ENCODE measurements at regions not wholly inside any gene's neighbourhood (a gene's known extent, or its start where the extent isn't known, plus 50 kb on each side); places are given as distances from the start of the nearest gene placed in this dataset.

- peak; percentile 78 for TF ChIP-seq CTCF (IDR thresholded peaks at IDR 0.05; ENCODE audit: low read depth, low read length, missing input control)
- TF ChIP-seq REST (IDR thresholded peaks at IDR 0.05): no peak
- TF ChIP-seq FOXA1 (IDR thresholded peaks at IDR 0.05): peak; percentile 93
- no peak for TF ChIP-seq MAX (IDR thresholded peaks at IDR 0.05)
- TF ChIP-seq ATF3 (IDR thresholded peaks at IDR 0.05): no peak
- no peak for TF ChIP-seq EGR1 (IDR thresholded peaks at IDR 0.05; ENCODE audit: low read depth in 2 of 2)
- TF ChIP-seq FOXA2 (IDR thresholded peaks at IDR 0.05): peak; percentile 93
- TF ChIP-seq GABPA (IDR thresholded peaks at IDR 0.05 in 1 of 2, conservative IDR thresholded peaks at IDR 0.05 in 1 of 2): no peak
- no peak for TF ChIP-seq TAF1 (conservative IDR thresholded peaks at IDR 0.05)
- TF ChIP-seq YY1 (IDR thresholded peaks at IDR 0.05): peak; percentile 76
- no peak for TF ChIP-seq JUND (IDR thresholded peaks at IDR 0.05)
- TF ChIP-seq HNF4A (conservative IDR thresholded peaks at IDR 0.05): no peak
- no peak for TF ChIP-seq SP1 (IDR thresholded peaks at IDR 0.05)
- peak; percentile 98 to 99 for TF ChIP-seq RAD21 (IDR thresholded peaks at IDR 0.05)
These were observed 308.1 kb downstream of the RPAP3 start for GRCh38 chr12:47397664-47398281.
